Muscle of arm (tissue), 1 donor: ENCODE measurements at regions not wholly inside any gene's neighbourhood (a gene's known extent, or its start where the extent isn't known, plus 50 kb on each side); places are given as distances from the start of the nearest gene placed in this dataset.
"Not testable (repeated sequence)": the region's sequence is repeated elsewhere in the genome, so short reads cannot be mapped to it uniquely, and the experiment has no call there.

ENCODE experiments used
- DNase-seq: peaks from one replicate; pipeline ENCODE4 v3.0.0-alpha.2; 2013

GRCh38 chr3:164460851-164461250, 617.4 kb downstream of the SI start:
- no peak for DNase-seq

- DNase-seq = no peak
Measured at GRCh38 chr3:164459521-164460151, 618.7 kb downstream of the SI start.

- no peak for DNase-seq
Measured at GRCh38 chr3:164458986-164459385, 619.3 kb downstream of the SI start.

- DNase-seq = no peak
Measured at GRCh38 chr3:164453714-164454113, 624.6 kb downstream of the SI start.

- no peak for DNase-seq
Measured at GRCh38 chr3:164452707-164453106, 625.6 kb downstream of the SI start.

GRCh38 chr3:164451072-164451910, 627.0 kb downstream of the SI start:
- DNase-seq = no peak

- DNase-seq = no peak
Measured at GRCh38 chr3:164450276-164450905, 627.9 kb downstream of the SI start.

GRCh38 chr3:164419220-164419619, 659.1 kb downstream of the SI start:
- DNase-seq = no peak

GRCh38 chr3:164418414-164418813, 659.9 kb downstream of the SI start:
- no peak for DNase-seq

- no peak for DNase-seq
Measured at GRCh38 chr3:164417955-164418354, 660.3 kb downstream of the SI start.

GRCh38 chr3:164416491-164417222, 661.6 kb downstream of the SI start:
- no peak for DNase-seq

- no peak for DNase-seq
Measured at GRCh38 chr3:164408326-164408725, 670.0 kb downstream of the SI start.

- no peak for DNase-seq
Measured at GRCh38 chr3:164407111-164407510, 671.2 kb downstream of the SI start.

- DNase-seq = no peak
Measured at GRCh38 chr3:164406281-164406680, 672.0 kb downstream of the SI start.

GRCh38 chr3:164401923-164402322, 676.4 kb downstream of the SI start:
- DNase-seq = no peak

- DNase-seq = not testable (repeated sequence)
Measured at GRCh38 chr3:164401440-164401839, 676.9 kb downstream of the SI start.

- no peak for DNase-seq
Measured at GRCh38 chr3:164397462-164397861, 680.8 kb downstream of the SI start.

GRCh38 chr3:164393171-164393570, 685.1 kb downstream of the SI start:
- DNase-seq = no peak

GRCh38 chr3:164390046-164390445, 688.2 kb downstream of the SI start:
- no peak for DNase-seq

- no peak for DNase-seq
Measured at GRCh38 chr3:164387236-164387635, 691.1 kb downstream of the SI start.

GRCh38 chr3:164380156-164380555, 698.1 kb downstream of the SI start:
- DNase-seq = no peak

GRCh38 chr3:164377466-164377865, 700.8 kb downstream of the SI start:
- no peak for DNase-seq
